Ovary (tissue), 3 donors: ENCODE measurements at regions not wholly inside any gene's neighbourhood (a gene's known extent, or its start where the extent isn't known, plus 50 kb on each side); places are given as distances from the start of the nearest gene placed in this dataset.

Experiments used
- CTCF ChIP-seq, 3 donors: fragments of 450-650 bp in 2 of 3; fragments of 200-600 bp in 1 of 3; IDR thresholded peaks; one replicate each; pipeline versions ENCODE4 v1.5.1 to v1.8.0; 2016 to 2022; ENCODE audit warnings: antibody characterized with exemption in 3 of 3, mild to moderate bottlenecking in 1 of 3
- EP300 ChIP-seq: sonication (generic); formaldehyde crosslinking; IDR thresholded peaks from one replicate; pipeline ENCODE4 v1.6.1; 2017; ENCODE audit warnings: antibody characterized with exemption
- POLR2A ChIP-seq: fragments of 450-650 bp; IDR thresholded peaks from one replicate; pipeline ENCODE4 v1.6.1; 2017; ENCODE audit warnings: antibody characterized with exemption, mild to moderate bottlenecking, moderate library complexity
- donor health status: DM: no; HTN: no; CAD: no.

GRCh38 chr15:98304371-98304770 lies 343.9 kb downstream of the ARRDC4 start:
- TF ChIP-seq EP300 (no peak), CTCF (IDR thresholded peaks at IDR 0.05) (no peak), POLR2A (no peak)
